ENCODE measurements at regions not wholly inside any gene's neighbourhood (a gene's known extent, or its start where the extent isn't known, plus 50 kb on each side); places are given as distances from the start of the nearest gene placed in this dataset.
"Not testable (repeated sequence)": the region's sequence is repeated elsewhere in the genome, so short reads cannot be mapped to it uniquely, and the experiment has no call there.

DNA sequence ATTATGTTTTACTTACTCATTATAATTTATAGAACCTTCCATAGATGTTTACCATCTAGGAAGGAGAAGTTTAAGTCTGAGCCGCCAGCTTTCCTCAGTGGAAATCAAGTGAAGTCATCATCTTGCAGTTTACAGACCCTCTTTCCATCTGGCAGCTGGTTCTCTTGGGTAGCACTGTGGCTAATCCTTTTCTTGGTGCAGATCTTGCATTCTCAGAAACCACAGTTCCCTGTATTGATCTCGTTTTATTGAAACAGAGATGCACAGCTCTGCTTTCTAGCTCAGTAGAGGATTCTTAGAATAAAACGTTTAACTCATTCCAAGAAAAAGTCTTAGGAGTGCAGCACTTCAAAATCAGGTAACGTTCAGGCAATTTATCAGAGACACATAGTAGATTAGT is 1154.7 kb downstream of the FOXD4L5 start:
- H3K9me3 ChIP-seq; in situ Hi-C loops (cut with MboI; ENCODE audit: low pct_ligation_motif_present in 1 of 4, low pct_unique_long_range_greater_than_20kb in 1 of 4, low sequenced_read_pairs in 3 of 4); H3K4me3 ChIP-seq; H3K27me3 ChIP-seq; DNase-seq; H3K4me1 ChIP-seq; intact Hi-C loops (cut with DNase I; ENCODE audit: low total_unique reads); H3K27ac ChIP-seq; H3K36me3 ChIP-seq: not testable (repeated sequence)
- 23 to 38% methylated on average over 3 to 4 of the region's 4 CpGs for WGBS, 2 donors (ENCODE audit: low coverage in 1 of 2)

DNA sequence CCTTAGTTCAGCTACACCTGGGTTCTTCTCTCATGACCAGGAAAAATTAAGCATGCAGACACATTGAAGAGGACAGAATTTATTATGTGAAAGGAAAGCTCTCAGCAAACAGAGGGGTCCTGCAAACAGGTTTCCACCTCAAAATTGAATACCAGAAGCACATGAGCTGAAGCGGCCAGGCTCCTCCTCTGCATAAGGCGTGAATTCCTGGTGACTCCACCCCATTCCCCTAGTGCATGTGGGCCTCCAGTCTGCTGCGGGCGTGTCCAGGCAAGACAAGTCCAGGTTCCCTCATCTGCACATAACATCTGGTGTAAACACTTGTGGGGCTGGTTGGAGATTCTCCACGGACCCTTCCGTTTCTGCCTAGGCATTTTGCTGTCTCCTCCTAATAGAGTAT is 1156.4 kb downstream of the FOXD4L5 start:
- no peaks in the 10 kb centered on the region for H3K36me3 ChIP-seq
- no peaks in the 10 kb centered on the region for H3K4me1 ChIP-seq
- no peak for DNase-seq
- H3K27me3 ChIP-seq: no peaks in the 10 kb centered on the region
- no peak overlapping the region for H3K4me3 ChIP-seq
- no peaks in the 10 kb centered on the region for H3K9me3 ChIP-seq
- TF ChIP-seq POLR2A (IDR thresholded peaks at IDR 0.05): no peak
- TF ChIP-seq, protein P1, sequence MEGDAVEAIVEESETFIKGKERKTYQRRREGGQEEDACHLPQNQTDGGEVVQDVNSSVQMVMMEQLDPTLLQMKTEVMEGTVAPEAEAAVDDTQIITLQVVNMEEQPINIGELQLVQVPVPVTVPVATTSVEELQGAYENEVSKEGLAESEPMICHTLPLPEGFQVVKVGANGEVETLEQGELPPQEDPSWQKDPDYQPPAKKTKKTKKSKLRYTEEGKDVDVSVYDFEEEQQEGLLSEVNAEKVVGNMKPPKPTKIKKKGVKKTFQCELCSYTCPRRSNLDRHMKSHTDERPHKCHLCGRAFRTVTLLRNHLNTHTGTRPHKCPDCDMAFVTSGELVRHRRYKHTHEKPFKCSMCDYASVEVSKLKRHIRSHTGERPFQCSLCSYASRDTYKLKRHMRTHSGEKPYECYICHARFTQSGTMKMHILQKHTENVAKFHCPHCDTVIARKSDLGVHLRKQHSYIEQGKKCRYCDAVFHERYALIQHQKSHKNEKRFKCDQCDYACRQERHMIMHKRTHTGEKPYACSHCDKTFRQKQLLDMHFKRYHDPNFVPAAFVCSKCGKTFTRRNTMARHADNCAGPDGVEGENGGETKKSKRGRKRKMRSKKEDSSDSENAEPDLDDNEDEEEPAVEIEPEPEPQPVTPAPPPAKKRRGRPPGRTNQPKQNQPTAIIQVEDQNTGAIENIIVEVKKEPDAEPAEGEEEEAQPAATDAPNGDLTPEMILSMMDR (IDR thresholded peaks at IDR 0.05): no peak
- TF ChIP-seq POLR2AphosphoS5 (IDR thresholded peaks at IDR 0.05): no peak
- no peak for TF ChIP-seq EP300 (IDR thresholded peaks at IDR 0.05; ENCODE audit: low read depth)
- intact Hi-C loops (cut with DNase I; ENCODE audit: low total_unique reads) (no loop called here), in situ Hi-C loops (cut with MboI; ENCODE audit: low pct_ligation_motif_present in 1 of 4, low pct_unique_long_range_greater_than_20kb in 1 of 4, low sequenced_read_pairs in 3 of 4) (no loop called here)
- 86% methylated on average over 6 of the region's 6 CpGs; no CpG with 5 or more reads in 1 of the 2 donors for WGBS, 2 donors (ENCODE audit: low coverage in 1 of 2)
- H3K27ac ChIP-seq: no peak overlapping the region

DNA sequence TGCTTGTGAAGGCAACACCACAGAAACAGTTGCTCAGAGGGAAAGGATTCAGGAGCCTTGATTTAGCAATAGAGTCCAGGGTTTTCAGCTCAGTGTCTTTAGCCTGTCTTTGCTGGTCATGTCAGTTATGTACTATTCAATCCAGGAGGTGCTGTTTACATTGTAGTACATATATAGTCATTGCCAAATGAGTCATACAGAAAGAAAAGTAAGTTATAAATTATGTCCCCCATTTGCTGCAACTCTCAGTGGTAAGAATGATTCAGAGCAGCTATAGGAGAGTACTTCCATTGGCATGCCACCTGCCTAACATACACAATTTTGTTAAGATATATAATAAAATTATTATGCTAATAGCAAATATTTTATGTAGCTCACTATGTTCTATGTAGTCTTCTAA is 1163.4 kb downstream of the FOXD4L5 start:
- H3K9me3 ChIP-seq; H3K27me3 ChIP-seq; intact Hi-C loops (cut with DNase I; ENCODE audit: low total_unique reads); DNase-seq; H3K36me3 ChIP-seq; in situ Hi-C loops (cut with MboI; ENCODE audit: low pct_ligation_motif_present in 1 of 4, low pct_unique_long_range_greater_than_20kb in 1 of 4, low sequenced_read_pairs in 3 of 4); H3K4me1 ChIP-seq; H3K4me3 ChIP-seq; H3K27ac ChIP-seq: not testable (repeated sequence)

DNA sequence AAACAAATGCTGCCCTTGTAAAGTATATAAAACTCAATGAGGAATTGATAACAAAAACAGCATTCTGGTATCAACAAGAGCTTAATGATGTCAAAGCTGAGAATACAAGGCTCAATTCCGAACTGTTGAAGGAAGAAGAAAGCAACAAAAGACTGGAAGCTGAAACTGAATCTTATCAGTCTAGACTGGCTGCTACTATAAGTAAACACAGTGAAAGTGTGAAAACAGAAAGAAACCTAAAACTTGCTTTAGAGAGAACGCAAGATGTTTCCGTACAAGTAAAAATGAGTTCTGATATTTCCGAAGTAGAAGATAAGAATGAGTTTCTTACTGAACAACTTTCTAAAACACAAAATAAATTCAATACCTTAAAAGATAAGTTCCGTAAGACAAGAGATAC is 1167.7 kb downstream of the FOXD4L5 start:
- intact Hi-C loops (cut with DNase I; ENCODE audit: low total_unique reads); in situ Hi-C loops (cut with MboI; ENCODE audit: low pct_ligation_motif_present in 1 of 4, low pct_unique_long_range_greater_than_20kb in 1 of 4, low sequenced_read_pairs in 3 of 4); H3K27ac ChIP-seq; H3K36me3 ChIP-seq; H3K4me3 ChIP-seq; DNase-seq; H3K9me3 ChIP-seq; H3K27me3 ChIP-seq; H3K4me1 ChIP-seq: not testable (repeated sequence)
- 88 to 93% methylated on average over 5 of the region's 5 CpGs for WGBS, 2 donors (ENCODE audit: low coverage in 1 of 2)

DNA sequence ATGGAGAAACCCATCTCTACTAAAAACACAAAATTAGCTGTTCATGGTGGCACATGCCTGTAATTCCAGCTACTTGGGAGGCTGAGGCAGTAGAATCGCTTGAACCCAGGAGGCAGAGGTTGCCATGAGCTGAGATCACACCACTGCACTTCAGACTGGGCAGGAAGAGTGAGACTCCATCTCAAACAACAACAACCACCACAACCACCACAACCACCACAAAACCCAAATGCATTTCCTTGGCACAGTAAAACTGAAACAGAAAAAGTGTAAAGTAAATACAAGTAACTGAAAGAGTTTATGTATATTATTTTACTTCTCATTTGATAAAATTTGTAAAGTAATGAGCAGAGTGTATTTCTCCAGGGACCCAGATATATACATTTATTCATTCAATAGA is 1177.1 kb downstream of the FOXD4L5 start:
- H3K27me3 ChIP-seq; intact Hi-C loops (cut with DNase I; ENCODE audit: low total_unique reads); DNase-seq; in situ Hi-C loops (cut with MboI; ENCODE audit: low pct_ligation_motif_present in 1 of 4, low pct_unique_long_range_greater_than_20kb in 1 of 4, low sequenced_read_pairs in 3 of 4); H3K9me3 ChIP-seq; H3K4me1 ChIP-seq; H3K36me3 ChIP-seq; H3K4me3 ChIP-seq; H3K27ac ChIP-seq: not testable (repeated sequence)
- 53% methylated on average over 1 of the region's 1 CpG; no CpG with 5 or more reads in 1 of the 2 donors for WGBS, 2 donors (ENCODE audit: low coverage in 1 of 2)

DNA sequence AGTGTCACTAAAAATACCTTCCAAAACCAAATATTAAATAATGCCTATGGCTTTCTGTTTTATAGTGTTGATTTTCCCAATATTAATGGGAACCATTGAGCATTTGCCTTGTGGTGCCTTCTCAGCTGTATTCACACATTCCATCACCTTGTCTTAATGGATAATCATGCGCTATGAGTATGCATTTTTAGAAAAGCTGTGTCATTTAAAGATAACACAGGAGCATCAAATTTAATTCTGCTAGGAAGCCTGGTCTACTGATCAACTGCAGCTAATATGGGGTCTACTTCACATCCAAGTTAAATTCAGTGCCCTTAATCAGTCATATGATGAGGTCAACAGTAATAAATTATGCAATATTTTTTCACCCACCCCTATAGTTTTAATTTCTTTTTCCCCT is 1177.8 kb downstream of the FOXD4L5 start:
- H3K4me3 ChIP-seq; intact Hi-C loops (cut with DNase I; ENCODE audit: low total_unique reads); H3K36me3 ChIP-seq; H3K9me3 ChIP-seq; DNase-seq; in situ Hi-C loops (cut with MboI; ENCODE audit: low pct_ligation_motif_present in 1 of 4, low pct_unique_long_range_greater_than_20kb in 1 of 4, low sequenced_read_pairs in 3 of 4); H3K4me1 ChIP-seq; H3K27me3 ChIP-seq; H3K27ac ChIP-seq: not testable (repeated sequence)
- 74 to 88% methylated on average over 1 of the region's 1 CpG for WGBS, 2 donors (ENCODE audit: low coverage in 1 of 2)

DNA sequence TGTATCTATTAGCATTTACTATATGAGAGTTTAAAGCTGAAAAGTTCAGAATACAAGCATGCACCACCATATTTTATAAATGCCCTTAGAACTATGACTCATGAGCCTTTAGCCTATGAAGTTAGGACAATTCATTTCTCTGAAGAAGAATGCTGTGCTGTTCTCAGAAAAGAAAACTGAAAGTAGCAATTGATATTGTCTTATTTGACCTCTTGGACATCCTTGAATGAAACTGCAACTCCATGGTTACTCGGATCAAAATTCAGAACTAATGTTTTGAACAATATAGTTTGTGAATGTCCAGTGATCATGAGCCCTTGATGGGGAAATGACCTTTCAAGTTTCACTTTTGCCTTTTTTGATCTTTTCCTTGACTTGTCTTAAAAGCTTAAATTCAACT is 1179.8 kb downstream of the FOXD4L5 start:
- H3K9me3 ChIP-seq; H3K36me3 ChIP-seq; in situ Hi-C loops (cut with MboI; ENCODE audit: low pct_ligation_motif_present in 1 of 4, low pct_unique_long_range_greater_than_20kb in 1 of 4, low sequenced_read_pairs in 3 of 4); H3K27me3 ChIP-seq; H3K4me1 ChIP-seq; H3K27ac ChIP-seq; intact Hi-C loops (cut with DNase I; ENCODE audit: low total_unique reads); DNase-seq; H3K4me3 ChIP-seq: not testable (repeated sequence)
- WGBS, 2 donors (ENCODE audit: low coverage in 1 of 2): 56 to 77% methylated on average over 1 of the region's 1 CpG

DNA sequence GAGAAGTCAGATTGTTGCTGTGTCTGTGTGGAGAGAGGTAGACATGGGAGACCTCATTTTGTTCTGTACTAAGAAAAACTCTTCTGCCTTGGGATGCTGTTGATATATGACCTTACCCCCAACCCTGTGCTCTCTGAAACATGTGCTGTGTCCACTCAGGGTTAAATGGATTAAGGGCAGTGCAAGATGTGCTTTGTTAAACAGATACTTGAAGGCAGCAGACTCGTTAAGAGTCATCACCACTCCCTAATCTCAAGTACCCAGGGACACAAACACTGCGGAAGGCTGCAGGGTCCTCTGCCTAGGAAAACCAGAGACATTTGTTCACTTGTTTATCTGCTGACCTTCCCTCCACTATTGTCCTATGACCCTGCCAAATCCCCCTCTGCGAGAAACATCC is 1183.5 kb downstream of the FOXD4L5 start:
- WGBS, 2 donors (ENCODE audit: low coverage in 1 of 2): 57% methylated on average over 3 of the region's 3 CpGs; no CpG with 5 or more reads in 1 of the 2 donors
- H3K4me1 ChIP-seq; H3K27me3 ChIP-seq; H3K4me3 ChIP-seq; in situ Hi-C loops (cut with MboI; ENCODE audit: low pct_ligation_motif_present in 1 of 4, low pct_unique_long_range_greater_than_20kb in 1 of 4, low sequenced_read_pairs in 3 of 4); H3K36me3 ChIP-seq; intact Hi-C loops (cut with DNase I; ENCODE audit: low total_unique reads); H3K27ac ChIP-seq; DNase-seq; H3K9me3 ChIP-seq: not testable (repeated sequence)

DNA sequence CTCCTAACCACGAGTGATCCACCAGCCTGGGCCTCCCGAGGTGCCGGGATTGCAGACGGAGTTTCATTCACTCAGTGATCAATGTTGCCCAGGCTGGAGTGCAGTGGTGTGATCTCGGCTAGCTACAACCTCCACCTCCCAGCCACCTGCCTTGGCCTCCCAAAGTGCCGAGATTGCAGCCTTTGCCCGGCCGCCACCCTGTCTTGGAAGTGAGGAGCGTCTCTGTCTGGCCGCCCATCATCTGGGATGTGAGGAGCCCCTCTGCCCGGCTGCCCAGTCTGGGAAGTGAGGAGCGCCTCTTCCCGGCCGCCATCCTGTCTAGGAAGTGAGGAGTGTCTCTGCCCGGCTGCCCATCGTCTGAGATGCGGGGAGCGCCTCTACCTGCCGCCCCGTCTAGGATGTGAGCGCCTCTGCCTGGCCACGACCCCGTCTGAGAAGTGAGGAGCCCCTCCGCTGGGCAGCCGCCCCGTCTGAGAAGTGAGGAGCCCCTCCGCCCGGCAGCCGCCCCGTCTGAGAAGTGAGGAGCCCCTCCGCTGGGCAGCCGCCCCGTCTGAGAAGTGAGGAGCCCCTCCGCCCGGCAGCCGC is 1184.3 kb downstream of the FOXD4L5 start:
- H3K4me1 ChIP-seq; H3K27me3 ChIP-seq; H3K27ac ChIP-seq; intact Hi-C loops (cut with DNase I; ENCODE audit: low total_unique reads); H3K36me3 ChIP-seq; H3K9me3 ChIP-seq; H3K4me3 ChIP-seq; in situ Hi-C loops (cut with MboI; ENCODE audit: low pct_ligation_motif_present in 1 of 4, low pct_unique_long_range_greater_than_20kb in 1 of 4, low sequenced_read_pairs in 3 of 4); DNase-seq: not testable (repeated sequence)
- WGBS, 2 donors (ENCODE audit: low coverage in 1 of 2): 86 to 100% methylated on average over 5 to 31 of the region's 36 CpGs

DNA sequence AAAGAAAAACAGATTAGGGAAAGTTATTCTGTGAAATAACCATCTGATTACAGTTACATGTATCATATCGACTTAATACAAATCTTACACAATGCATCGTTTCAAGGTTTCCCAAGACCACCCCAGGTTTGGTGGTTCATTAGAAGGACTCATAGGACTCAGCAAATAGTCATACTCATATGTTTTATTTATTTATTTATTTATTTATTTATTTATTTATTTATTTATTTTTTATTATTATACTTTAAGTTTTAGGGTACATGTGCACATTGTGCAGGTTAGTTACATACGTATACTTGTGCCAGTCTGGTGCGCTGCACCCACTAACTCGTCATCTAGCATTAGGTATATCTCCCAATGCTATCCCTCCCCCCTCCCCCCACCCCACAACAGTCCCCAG is 1199.0 kb downstream of the FOXD4L5 start:
- intact Hi-C loops (cut with DNase I; ENCODE audit: low total_unique reads); in situ Hi-C loops (cut with MboI; ENCODE audit: low pct_ligation_motif_present in 1 of 4, low pct_unique_long_range_greater_than_20kb in 1 of 4, low sequenced_read_pairs in 3 of 4): not testable (repeated sequence)

More for the DNA sequence above, 1199.0 kb downstream of the FOXD4L5 start:
- not testable (repeated sequence) for H3K36me3 ChIP-seq, H3K27me3 ChIP-seq, H3K27ac ChIP-seq, H3K4me3 ChIP-seq, DNase-seq, H3K9me3 ChIP-seq, H3K4me1 ChIP-seq
- WGBS, 2 donors (ENCODE audit: low coverage in 1 of 2): 80 to 81% methylated on average over 3 to 5 of the region's 5 CpGs
